Smooth muscle cell (in vitro differentiated cells): ENCODE measurements at regions not wholly inside any gene's neighbourhood (a gene's known extent, or its start where the extent isn't known, plus 50 kb on each side); places are given as distances from the start of the nearest gene placed in this dataset.

Source experiments
- DNase-seq: peaks from one replicate; lab custom pipeline; 2025; ENCODE audit not compliant: unreplicated experiment; lab: John Stamatoyannopoulos, UW
- H2AFZ ChIP-seq: fragments of 200-600 bp; sonication (generic); 2 replicates; pipeline ENCODE4 v1.6.0; 2016; ENCODE audit warnings: antibody characterized with exemption, low read depth, mild to moderate bottlenecking
- H3F3A ChIP-seq: fragments of 200-600 bp; sonication (generic); 2 replicates; pipeline ENCODE4 v1.6.0; 2017; ENCODE audit warnings: antibody characterized with exemption, low read depth
- H3K27ac ChIP-seq: fragments of 200-600 bp; sonication (generic); 2 replicates; pipeline ENCODE4 v1.5.1; 2016; ENCODE audit warnings: low read depth, mild to moderate bottlenecking
- H3K27me3 ChIP-seq: fragments of 200-600 bp; sonication (generic); 2 replicates; pipeline ENCODE4 v1.6.1; 2016; ENCODE audit warnings: low read depth, mild to moderate bottlenecking
- H3K36me3 ChIP-seq: fragments of 200-600 bp; sonication (generic); 2 replicates; pipeline ENCODE4 v1.5.1; 2016; ENCODE audit warnings: low read depth
- H3K4me1 ChIP-seq: fragments of 200-600 bp; sonication (generic); 2 replicates; pipeline ENCODE4 v1.5.1; 2016; ENCODE audit warnings: low read depth
- H3K4me2 ChIP-seq: fragments of 200-600 bp; sonication (generic); 2 replicates; pipeline ENCODE4 v1.6.0; 2016; ENCODE audit warnings: mild to moderate bottlenecking
- H3K4me3 ChIP-seq: fragments of 200-600 bp; sonication (generic); 2 replicates; pipeline ENCODE4 v1.5.1; 2016; ENCODE audit warnings: mild to moderate bottlenecking
- H3K79me2 ChIP-seq: fragments of 200-600 bp; sonication (generic); 2 replicates; pipeline ENCODE4 v1.6.0; 2016; ENCODE audit warnings: low read depth, mild to moderate bottlenecking
- H3K9ac ChIP-seq: fragments of 200-600 bp; sonication (generic); 2 replicates; pipeline ENCODE4 v1.6.0; 2016; ENCODE audit warnings: low read depth
- H3K9me3 ChIP-seq: fragments of 200-600 bp; sonication (generic); replicated peaks from 2 replicates; pipeline ENCODE4 v1.5.1; 2016; ENCODE audit warnings: low read depth
- H4K20me1 ChIP-seq: fragments of 200-600 bp; sonication (generic); 2 replicates; pipeline ENCODE4 v1.6.0; 2016; ENCODE audit warnings: low read depth
- WGBS: methylation state at CpG from one replicate; pipeline ENCODE4 v1.1.7; 2016; ENCODE audit warnings: low lambda C conversion rate; 5-methylcytosine and 5-hydroxymethylcytosine counted together
- TF ChIP-seq, protein P1 (sequence below): fragments of 200-600 bp; sonication (generic); IDR thresholded peaks from 2 replicates; pipeline ENCODE4 v1.5.1; 2017; ENCODE audit warnings: borderline replicate concordance, mild to moderate bottlenecking, antibody characterized with exemption; ENCODE audit not compliant: insufficient read depth, poor library complexity, severe bottlenecking

DNA sequence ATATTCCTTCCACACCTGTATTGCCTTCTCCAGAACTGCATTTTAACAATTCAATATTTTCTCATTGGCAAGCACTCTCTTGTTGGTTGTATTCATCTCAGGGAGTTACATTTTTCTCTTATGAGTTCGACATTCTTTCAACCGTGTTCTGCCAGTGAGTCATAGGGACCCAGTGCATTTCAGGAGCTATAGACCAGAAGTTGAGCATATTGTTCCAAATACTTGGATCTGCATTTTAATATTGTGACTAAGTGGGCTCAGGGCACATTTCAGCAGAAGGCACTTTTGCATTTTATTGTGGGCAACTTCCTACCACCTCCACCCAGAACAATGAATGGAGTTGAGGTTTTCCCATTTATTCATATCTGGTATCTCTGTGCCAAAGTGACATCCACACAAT, 132.8 kb downstream of the TNFSF18 start:
- Histone ChIP-seq H3K4me1 (peaks cover 4% of the 10 kb centered on the region), H3K4me2 (peak overlapping the region; percentile 54), H3K79me2 (no peaks in the 10 kb centered on the region), H2AFZ (no peak overlapping the region), H4K20me1 (no peaks in the 10 kb centered on the region), H3K4me3 (no peak overlapping the region), H3K9me3 (no peaks in the 10 kb centered on the region), H3K27me3 (no peaks in the 10 kb centered on the region), H3K36me3 (no peaks in the 10 kb centered on the region), H3F3A (peaks cover 4% of the 10 kb centered on the region), H3K9ac (no peak overlapping the region), H3K27ac (peak overlapping the region; percentile 80)
- no peak for DNase-seq
- WGBS, result 15% methylated on average over 2 of the region's 2 CpGs
- TF ChIP-seq, protein P1, sequence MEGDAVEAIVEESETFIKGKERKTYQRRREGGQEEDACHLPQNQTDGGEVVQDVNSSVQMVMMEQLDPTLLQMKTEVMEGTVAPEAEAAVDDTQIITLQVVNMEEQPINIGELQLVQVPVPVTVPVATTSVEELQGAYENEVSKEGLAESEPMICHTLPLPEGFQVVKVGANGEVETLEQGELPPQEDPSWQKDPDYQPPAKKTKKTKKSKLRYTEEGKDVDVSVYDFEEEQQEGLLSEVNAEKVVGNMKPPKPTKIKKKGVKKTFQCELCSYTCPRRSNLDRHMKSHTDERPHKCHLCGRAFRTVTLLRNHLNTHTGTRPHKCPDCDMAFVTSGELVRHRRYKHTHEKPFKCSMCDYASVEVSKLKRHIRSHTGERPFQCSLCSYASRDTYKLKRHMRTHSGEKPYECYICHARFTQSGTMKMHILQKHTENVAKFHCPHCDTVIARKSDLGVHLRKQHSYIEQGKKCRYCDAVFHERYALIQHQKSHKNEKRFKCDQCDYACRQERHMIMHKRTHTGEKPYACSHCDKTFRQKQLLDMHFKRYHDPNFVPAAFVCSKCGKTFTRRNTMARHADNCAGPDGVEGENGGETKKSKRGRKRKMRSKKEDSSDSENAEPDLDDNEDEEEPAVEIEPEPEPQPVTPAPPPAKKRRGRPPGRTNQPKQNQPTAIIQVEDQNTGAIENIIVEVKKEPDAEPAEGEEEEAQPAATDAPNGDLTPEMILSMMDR, result no peak

DNA sequence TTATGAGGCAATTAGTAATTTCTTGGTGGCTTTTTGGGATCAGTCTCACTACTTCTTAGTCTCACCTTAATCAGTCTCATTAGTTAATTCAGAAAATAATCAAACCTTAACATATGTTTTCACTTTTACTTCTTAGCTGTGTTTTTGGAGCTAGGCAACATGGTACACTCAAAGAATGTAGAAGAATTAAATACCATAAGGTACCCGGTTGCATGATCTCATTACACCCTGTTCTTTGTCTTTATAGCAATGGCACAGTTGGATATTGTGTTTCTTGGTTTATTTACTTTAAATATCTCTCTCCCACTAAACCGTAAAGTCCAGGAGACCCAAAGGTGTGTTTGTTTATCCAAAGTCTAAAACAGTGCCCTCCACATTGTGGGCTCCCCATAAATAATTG, 132.3 kb downstream of the TNFSF18 start:
- H3K4me1 ChIP-seq, result peaks cover 4% of the 10 kb centered on the region
- H3K27ac ChIP-seq, result peak overlapping the region; percentile 80
- no peak overlapping the region for H3K4me3 ChIP-seq
- H3K27me3 ChIP-seq, result no peaks in the 10 kb centered on the region
- no peak overlapping the region for H2AFZ ChIP-seq
- H3K36me3 ChIP-seq, result no peaks in the 10 kb centered on the region
- H4K20me1 ChIP-seq, result no peaks in the 10 kb centered on the region
- no peak for DNase-seq
- H3K4me2 ChIP-seq, result peak overlapping the region; percentile 46
- no peak overlapping the region for H3K9ac ChIP-seq
- 95% methylated on average over 2 of the region's 2 CpGs for WGBS
- peaks cover 4% of the 10 kb centered on the region for H3F3A ChIP-seq
- TF ChIP-seq, protein P1, result no peak
- no peaks in the 10 kb centered on the region for H3K79me2 ChIP-seq
- H3K9me3 ChIP-seq, result no peaks in the 10 kb centered on the region

DNA sequence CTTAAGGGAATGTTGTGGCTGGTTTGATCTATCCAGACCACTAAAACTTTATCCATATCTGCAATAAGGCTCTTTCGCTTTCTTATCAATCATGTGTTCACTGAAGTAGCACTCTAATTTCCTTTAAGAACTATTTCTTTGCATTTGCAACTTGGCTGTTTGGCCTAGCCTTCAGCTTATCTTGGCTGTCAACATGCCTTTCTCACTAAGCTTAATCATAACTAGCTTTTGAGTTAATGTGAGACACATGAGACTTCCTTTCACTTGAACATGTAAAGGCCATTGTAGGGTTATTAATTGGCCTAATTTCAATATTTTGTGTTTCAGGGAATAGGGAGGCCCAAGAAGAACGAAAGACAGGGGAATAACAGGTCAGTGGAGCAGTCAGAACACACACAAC, 124.7 kb downstream of the TNFSF18 start:
- H3K79me2 ChIP-seq, result no peaks in the 10 kb centered on the region
- H3K4me1 ChIP-seq, result peaks cover 7% of the 10 kb centered on the region
- H3K27me3 ChIP-seq, result no peaks in the 10 kb centered on the region
- WGBS, result 55% methylated on average over 2 of the region's 2 CpGs
- no peak overlapping the region for H3K9ac ChIP-seq
- TF ChIP-seq, protein P1, result no peak
- H2AFZ ChIP-seq, result peak overlapping the region; percentile 23
- H3K4me3 ChIP-seq, result no peak overlapping the region
- no peaks in the 10 kb centered on the region for H3K9me3 ChIP-seq
- H3F3A ChIP-seq, result no peaks in the 10 kb centered on the region
- H4K20me1 ChIP-seq, result no peaks in the 10 kb centered on the region
- no peaks in the 10 kb centered on the region for H3K36me3 ChIP-seq
- H3K4me2 ChIP-seq, result no peak overlapping the region
- DNase-seq, result no peak
- H3K27ac ChIP-seq, result no peak overlapping the region

DNA sequence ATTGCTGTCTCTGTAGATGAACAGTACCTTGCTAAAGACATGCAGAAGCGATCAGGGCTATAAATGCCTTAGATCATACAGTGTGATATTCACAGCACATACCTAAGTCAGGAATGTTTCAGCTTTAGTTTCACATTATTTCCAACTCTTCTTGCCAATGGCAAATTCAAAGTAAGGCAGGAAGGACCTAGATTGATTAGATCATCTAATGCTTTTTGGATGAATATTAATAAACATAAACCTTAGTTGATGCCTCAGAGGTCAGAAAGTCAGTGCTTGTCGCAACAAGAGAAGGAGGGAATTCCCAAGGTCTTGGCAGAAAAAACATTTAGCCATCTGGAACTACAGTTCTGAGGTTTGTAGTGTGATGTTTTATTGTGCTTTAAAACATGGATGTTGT, 122.3 kb downstream of the TNFSF18 start:
- Histone ChIP-seq H3K9me3 (no peaks in the 10 kb centered on the region), H3K9ac (no peak overlapping the region), H3K4me1 (peaks cover 7% of the 10 kb centered on the region), H4K20me1 (no peaks in the 10 kb centered on the region), H3K27me3 (no peaks in the 10 kb centered on the region), H2AFZ (no peak overlapping the region), H3K4me3 (no peak overlapping the region), H3K4me2 (peak overlapping the region; percentile 7), H3F3A (peaks cover 6% of the 10 kb centered on the region), H3K79me2 (no peaks in the 10 kb centered on the region), H3K27ac (peak overlapping the region; percentile 39), H3K36me3 (no peaks in the 10 kb centered on the region)
- 71% methylated on average over 2 of the region's 2 CpGs for WGBS
- TF ChIP-seq, protein P1, result no peak
- DNase-seq, result no peak
